GM20000 (cell line): ENCODE measurements at regions not wholly inside any gene's neighbourhood (a gene's known extent, or its start where the extent isn't known, plus 50 kb on each side); places are given as distances from the start of the nearest gene placed in this dataset.

Experiments
- DNase-seq: peaks from one replicate; pipeline ENCODE4 v3.0.0; 2012; ENCODE audit warnings: low spot score
- TF ChIP-seq, protein P1 (sequence below): IDR thresholded peaks from 2 replicates; pipeline ENCODE4 v1.5.1; 2012; ENCODE audit warnings: mild to moderate bottlenecking, control low read depth; ENCODE audit errors: extremely low read depth, missing control alignments

DNA sequence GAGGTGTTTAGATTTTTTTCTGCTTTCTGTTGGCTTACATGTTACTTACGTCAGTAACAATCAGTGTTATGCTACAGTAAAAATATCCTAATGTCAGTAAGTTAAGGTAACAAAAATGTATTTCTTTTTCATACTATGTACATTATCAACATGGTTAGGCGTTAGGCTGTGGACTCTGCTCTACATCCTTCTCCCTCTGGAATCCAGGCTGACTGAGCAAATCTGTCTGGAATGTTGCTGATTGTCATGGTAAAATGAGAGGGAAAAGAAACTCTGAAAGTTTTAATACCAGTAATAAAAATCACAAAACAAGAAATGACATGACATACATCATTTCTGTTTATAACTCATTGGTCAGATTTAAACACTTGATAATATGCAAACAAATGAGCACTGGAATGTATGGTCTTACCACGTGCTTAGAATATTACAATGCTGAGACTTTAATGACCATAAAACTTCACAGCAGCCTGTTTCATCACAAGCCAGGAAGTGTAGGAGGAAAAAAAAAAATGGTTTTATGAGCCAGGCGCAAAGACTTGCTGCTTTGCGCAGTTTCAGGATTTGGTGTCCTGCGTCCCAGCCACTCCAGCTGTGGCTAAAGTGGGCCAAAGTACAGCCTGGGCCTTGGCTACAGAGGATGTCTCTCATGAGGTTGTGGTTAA, 252.4 kb downstream of the FSIP2 start:
- DNase-seq: no peak
- TF ChIP-seq, protein P1, sequence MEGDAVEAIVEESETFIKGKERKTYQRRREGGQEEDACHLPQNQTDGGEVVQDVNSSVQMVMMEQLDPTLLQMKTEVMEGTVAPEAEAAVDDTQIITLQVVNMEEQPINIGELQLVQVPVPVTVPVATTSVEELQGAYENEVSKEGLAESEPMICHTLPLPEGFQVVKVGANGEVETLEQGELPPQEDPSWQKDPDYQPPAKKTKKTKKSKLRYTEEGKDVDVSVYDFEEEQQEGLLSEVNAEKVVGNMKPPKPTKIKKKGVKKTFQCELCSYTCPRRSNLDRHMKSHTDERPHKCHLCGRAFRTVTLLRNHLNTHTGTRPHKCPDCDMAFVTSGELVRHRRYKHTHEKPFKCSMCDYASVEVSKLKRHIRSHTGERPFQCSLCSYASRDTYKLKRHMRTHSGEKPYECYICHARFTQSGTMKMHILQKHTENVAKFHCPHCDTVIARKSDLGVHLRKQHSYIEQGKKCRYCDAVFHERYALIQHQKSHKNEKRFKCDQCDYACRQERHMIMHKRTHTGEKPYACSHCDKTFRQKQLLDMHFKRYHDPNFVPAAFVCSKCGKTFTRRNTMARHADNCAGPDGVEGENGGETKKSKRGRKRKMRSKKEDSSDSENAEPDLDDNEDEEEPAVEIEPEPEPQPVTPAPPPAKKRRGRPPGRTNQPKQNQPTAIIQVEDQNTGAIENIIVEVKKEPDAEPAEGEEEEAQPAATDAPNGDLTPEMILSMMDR: no peak

DNA sequence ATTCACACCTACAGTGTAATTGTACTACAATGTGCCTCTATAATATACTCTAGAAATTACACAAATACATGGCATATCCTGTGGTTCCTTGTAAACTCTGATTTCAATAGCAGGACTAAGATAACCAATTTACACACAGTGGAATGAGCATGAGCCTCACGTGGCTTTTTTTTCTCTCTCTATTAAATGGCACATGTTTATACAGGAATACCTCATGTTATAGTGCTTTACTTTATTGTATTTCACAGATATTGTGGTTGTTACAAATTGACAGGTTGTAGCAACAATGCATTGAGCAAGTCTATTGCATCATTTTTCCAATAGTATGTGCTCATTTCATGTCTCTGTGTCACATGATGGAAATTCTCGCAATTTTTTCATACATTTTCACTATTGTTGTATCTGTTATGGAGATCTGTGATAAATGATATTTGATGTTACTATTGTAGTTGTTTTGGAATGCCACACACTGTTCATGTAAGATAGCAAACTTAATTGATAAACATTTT, 260.0 kb downstream of the FSIP2 start:
- TF ChIP-seq, protein P1: no peak
- no peak for DNase-seq

DNA sequence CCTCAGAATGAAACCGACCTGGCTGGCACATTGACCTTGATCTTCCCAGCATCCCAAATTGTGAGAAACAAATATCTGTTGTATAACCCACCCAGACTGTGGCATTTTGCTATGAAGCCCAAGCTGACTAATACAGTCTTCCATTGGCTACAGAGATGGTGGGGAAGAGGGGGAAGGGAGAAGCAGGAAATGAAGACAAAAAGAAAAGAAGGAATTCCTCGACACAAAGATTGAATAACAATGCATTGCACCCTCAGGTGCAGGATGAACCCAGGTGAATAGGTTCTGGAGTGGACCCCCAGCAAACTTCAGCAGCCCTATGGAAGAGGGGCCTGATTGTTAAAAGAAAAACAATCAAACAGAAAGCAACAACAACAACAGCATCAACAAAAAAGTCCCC, 270.7 kb downstream of the FSIP2 start:
- TF ChIP-seq, protein P1: no peak
- no peak for DNase-seq

DNA sequence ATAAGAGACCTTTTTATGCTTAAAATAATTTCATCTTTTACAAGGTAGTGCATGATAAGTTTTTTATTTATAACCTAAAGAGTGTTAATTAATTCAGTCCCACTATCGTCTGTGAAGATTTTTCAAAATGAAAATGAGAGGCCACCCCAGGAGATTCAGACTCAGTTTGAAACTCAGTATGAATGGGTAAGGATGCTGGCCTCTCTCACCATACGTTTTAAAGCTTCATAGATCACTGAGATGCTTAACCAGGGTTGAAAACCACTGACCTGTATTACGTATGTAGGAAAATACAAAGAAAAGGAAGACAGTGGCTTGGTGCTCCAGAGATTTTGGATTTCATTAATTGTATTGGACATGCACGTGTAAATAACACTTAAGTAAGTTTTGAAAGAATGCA, 278.7 kb downstream of the FSIP2 start:
- no peak for DNase-seq
- TF ChIP-seq, protein P1: no peak

DNA sequence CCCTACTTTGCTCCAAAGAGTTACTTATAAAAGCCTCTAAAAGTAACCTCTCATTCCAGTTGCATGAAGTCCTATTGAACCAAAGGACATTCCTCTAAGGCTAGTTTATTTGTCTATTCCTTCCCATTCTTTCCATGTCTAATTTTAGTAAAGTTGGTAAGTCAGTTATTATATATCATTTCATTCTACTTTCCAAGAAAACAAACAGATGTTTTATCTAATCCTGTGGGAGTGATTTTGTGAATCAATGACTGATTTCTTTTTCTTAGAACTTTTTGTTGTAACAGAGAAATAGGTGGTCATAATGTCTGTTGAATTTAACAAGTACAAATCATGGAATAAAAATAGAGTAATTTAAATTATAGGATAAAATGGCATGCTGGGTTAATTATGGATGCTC, 286.3 kb downstream of the FSIP2 start:
- TF ChIP-seq, protein P1: no peak
- DNase-seq: no peak

DNA sequence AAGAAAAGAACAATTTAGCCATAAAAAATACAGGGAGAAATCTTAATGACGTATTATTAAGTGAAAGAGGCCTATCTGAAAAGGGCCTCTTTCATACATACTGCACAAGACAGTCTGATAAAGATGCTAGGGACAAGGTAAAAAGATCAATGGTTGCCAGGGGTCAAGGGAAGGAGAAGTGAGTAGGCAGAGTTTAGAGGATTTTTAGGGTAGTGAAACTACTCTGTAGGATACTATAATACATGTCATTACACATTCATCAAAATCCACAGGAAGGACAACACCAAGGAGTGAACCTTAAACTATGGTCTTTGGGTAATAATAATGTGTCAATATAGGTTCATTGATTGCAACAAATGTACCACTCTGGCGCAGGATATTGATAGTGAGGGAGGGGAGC, 289.3 kb downstream of the FSIP2 start:
- TF ChIP-seq, protein P1: no peak
- no peak for DNase-seq

DNA sequence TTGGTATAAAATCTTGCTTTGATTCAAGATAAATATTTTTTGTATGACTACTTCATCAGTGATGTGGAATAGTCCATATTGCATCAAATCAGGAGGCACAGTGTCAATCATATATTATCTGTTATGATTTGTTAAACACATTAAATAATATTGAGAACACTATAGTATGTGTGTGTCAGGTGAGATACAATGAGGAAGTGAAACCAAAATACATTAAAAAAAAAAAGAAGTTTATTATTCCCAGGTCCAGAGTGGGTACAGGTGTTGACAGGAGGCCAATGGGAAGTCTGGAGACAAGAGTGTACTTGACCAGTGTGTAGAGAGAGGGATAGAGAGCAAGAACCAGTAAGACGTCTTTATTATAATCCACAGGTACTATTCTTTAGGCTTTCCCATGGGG, 292.6 kb downstream of the FSIP2 start:
- DNase-seq: no peak
- TF ChIP-seq, protein P1: no peak
